ENCODE measurements at regions not wholly inside any gene's neighbourhood (a gene's known extent, or its start where the extent isn't known, plus 50 kb on each side); places are given as distances from the start of the nearest gene placed in this dataset.

- Histone ChIP-seq H3K9me1 (ENCODE audit: control insufficient read depth, extremely low read depth, insufficient read depth, low read length) (no peaks in the 10 kb centered on the region), H3K4me3 (ENCODE audit: control insufficient read depth in 2 of 3, extremely low read depth in 1 of 3, insufficient read depth in 2 of 3, low read depth in 1 of 3, low read length in 3 of 3) (no peak overlapping the region), H2AFZ (ENCODE audit: control insufficient read depth, low read length) (no peak overlapping the region), H3K4me2 (ENCODE audit: control insufficient read depth, extremely low read depth, insufficient read depth, low read depth, low read length) (no peak overlapping the region), H3K9ac (ENCODE audit: control insufficient read depth, extremely low read depth, insufficient read depth, low read length) (no peak overlapping the region), H3K4me1 (ENCODE audit: control insufficient read depth, extremely low read depth, insufficient read depth, low read length) (no peaks in the 10 kb centered on the region), H4K20me1 (ENCODE audit: control insufficient read depth, extremely low read depth, insufficient read depth, low read length) (no peaks in the 10 kb centered on the region), H3K27me3 (ENCODE audit: control insufficient read depth, extremely low read depth, insufficient read depth, low read length) (no peaks in the 10 kb centered on the region), H3K79me2 (ENCODE audit: control insufficient read depth, insufficient read depth, low read length) (no peaks in the 10 kb centered on the region), H3K36me3 (ENCODE audit: control insufficient read depth in 2 of 2, extremely low read depth in 1 of 2, insufficient read depth in 2 of 2, low read length in 2 of 2) (no peaks in the 10 kb centered on the region), H3K27ac (ENCODE audit: control insufficient read depth, insufficient read depth, low read length) (no peak overlapping the region), H3K9me3 (ENCODE audit: control insufficient read depth, low read depth, low read length) (no peaks in the 10 kb centered on the region)
- TF ChIP-seq CTCF (optimal IDR thresholded peaks at IDR 0.05 in 1 of 3, IDR thresholded peaks at IDR 0.05 in 1 of 3, conservative IDR thresholded peaks at IDR 0.05 in 1 of 3; ENCODE audit: extremely low read depth in 1 of 3, insufficient read depth in 2 of 3, low read length in 3 of 3) (no peak), EZH2 (IDR thresholded peaks at IDR 0.05; ENCODE audit: low read length) (no peak)
- DNase-seq (ENCODE audit: low read depth, low spot score) (no peak), FAIRE-seq (no peak)
- dilution Hi-C loops (cut with MboI; ENCODE audit: extremely low pct_ligation_motif_present, low sequenced_read_pairs) = no loop called here
Measured at GRCh38 chr7:145691377-145691914, 425.2 kb upstream of the CNTNAP2 start.

DNA sequence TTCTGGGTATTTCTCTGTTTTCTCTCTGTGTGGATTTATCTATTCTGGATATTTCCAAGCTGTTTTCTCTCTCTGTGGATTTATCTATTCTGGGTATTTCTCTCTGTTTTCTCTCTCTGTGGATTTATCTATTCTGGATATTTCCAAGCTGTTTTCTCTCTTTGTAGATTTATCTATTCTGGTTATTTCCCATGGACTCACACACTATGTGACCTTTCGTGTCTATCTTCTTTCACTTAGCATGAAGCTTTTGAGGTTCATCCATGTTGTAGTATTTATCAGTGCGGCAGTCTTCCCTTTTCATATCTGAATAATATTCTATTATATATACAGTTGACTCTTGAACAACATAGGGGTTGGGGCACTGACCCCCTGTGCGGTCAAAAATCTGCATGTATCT lies 435.0 kb upstream of the CNTNAP2 start:
- no peak for DNase-seq (ENCODE audit: low read depth, low spot score)
- no peaks in the 10 kb centered on the region for H3K27me3 ChIP-seq (ENCODE audit: control insufficient read depth, extremely low read depth, insufficient read depth, low read length)
- H3K9ac ChIP-seq (ENCODE audit: control insufficient read depth, extremely low read depth, insufficient read depth, low read length) = no peak overlapping the region
- no peaks in the 10 kb centered on the region for H3K79me2 ChIP-seq (ENCODE audit: control insufficient read depth, insufficient read depth, low read length)
- dilution Hi-C loops (cut with MboI; ENCODE audit: extremely low pct_ligation_motif_present, low sequenced_read_pairs) = no loop called here
- H3K4me1 ChIP-seq (ENCODE audit: control insufficient read depth, extremely low read depth, insufficient read depth, low read length) = no peaks in the 10 kb centered on the region
- no peaks in the 10 kb centered on the region for H3K9me1 ChIP-seq (ENCODE audit: control insufficient read depth, extremely low read depth, insufficient read depth, low read length)
- no peaks in the 10 kb centered on the region for H3K9me3 ChIP-seq (ENCODE audit: control insufficient read depth, low read depth, low read length)
- H4K20me1 ChIP-seq (ENCODE audit: control insufficient read depth, extremely low read depth, insufficient read depth, low read length) = no peaks in the 10 kb centered on the region
- no peak overlapping the region for H2AFZ ChIP-seq (ENCODE audit: control insufficient read depth, low read length)
- no peak for FAIRE-seq
- TF ChIP-seq EZH2 (IDR thresholded peaks at IDR 0.05; ENCODE audit: low read length) = no peak
- TF ChIP-seq CTCF (optimal IDR thresholded peaks at IDR 0.05 in 1 of 3, IDR thresholded peaks at IDR 0.05 in 1 of 3, conservative IDR thresholded peaks at IDR 0.05 in 1 of 3; ENCODE audit: extremely low read depth in 1 of 3, insufficient read depth in 2 of 3, low read length in 3 of 3) = no peak
- no peak overlapping the region for H3K4me3 ChIP-seq (ENCODE audit: control insufficient read depth in 2 of 3, extremely low read depth in 1 of 3, insufficient read depth in 2 of 3, low read depth in 1 of 3, low read length in 3 of 3)
- H3K27ac ChIP-seq (ENCODE audit: control insufficient read depth, insufficient read depth, low read length) = no peak overlapping the region
- H3K36me3 ChIP-seq (ENCODE audit: control insufficient read depth in 2 of 2, extremely low read depth in 1 of 2, insufficient read depth in 2 of 2, low read length in 2 of 2) = no peaks in the 10 kb centered on the region
- no peak overlapping the region for H3K4me2 ChIP-seq (ENCODE audit: control insufficient read depth, extremely low read depth, insufficient read depth, low read depth, low read length)

Data from keratinocyte (primary cell).